Umbilical cord (tissue), 1 donor: ENCODE measurements at regions not wholly inside any gene's neighbourhood (a gene's known extent, or its start where the extent isn't known, plus 50 kb on each side); places are given as distances from the start of the nearest gene placed in this dataset.
A peak's percentile ranks its signal among the peaks of the same experiment; 100 is the strongest.
"Not testable (repeated sequence)": the region's sequence is repeated elsewhere in the genome, so short reads cannot be mapped to it uniquely, and the experiment has no call there.

Experiments used
- DNase-seq: peaks from one replicate; pipeline ENCODE4 v3.0.0-alpha.2; 2015; ENCODE audit warnings: low spot score

DNA sequence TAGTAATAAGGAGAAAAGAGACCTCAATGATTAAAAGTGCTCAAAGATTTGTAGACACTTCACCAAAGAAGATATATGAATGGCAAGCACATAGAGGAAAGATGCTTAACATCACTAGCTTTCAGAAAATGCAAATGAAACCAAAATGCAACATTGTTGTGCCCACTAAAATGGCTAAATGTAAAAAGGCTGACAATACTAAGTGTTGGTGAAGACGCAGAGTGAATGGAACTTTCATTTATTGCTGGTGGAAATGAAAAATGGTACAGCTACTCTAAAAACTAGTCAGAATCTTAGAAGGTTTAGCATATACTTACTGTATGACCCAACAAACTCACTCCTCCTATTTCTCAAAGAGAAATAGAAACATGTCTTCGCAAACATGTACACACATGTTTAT lies 212.9 kb upstream of the PITRM1 start:
- no peak for DNase-seq

DNA sequence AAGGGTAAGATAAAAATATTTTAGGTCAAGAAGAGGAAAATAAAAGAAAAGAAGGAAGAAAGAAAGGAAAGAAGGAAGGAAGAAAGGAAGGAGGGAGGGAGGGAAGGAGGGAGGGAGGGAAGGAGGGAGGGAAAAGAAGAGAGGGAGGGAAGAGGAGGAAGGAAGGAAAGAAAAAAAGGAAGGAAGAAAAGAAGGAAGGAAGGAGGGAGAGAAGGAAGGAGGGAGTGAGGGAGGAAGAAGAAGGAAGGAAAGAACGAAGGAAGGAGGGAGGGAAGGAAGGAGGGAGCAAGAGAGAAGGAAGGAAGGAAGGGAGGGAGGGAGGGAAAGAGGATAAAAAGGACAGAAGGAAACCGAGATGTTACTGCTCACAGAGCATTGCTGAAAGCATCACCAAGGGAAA lies 209.5 kb upstream of the PITRM1 start:
- DNase-seq: no peak

DNA sequence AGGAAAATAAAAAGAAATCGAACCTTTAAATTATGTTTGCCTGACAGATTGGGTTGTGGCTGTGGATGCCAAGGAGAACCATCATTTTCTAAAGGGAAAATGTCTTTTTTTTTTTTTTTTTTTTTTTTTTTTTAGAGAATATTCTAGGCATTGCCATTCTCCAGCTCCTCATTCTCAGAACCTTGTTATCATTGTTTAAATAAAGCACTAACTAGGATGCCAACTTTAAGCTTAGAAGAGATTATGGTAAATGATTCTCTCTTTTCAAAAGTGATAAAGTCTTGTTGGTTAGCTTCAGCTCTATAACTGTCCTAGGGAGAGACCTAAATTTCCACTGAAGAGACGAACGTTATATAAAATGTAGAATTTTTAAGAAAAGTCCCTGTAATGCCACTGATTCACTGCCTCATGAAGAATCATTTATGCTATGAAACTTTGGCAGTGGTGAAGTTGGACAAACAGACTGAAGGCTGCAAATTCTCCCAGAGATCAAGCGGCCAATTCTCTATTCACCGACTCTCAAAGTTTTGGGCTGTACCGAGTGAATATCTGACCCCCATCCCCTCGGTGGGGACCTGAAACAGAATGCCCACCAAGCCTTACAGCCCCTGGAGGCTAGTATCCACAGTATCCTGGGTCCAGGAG lies 207.9 kb upstream of the PITRM1 start:
- DNase-seq: no peak

DNA sequence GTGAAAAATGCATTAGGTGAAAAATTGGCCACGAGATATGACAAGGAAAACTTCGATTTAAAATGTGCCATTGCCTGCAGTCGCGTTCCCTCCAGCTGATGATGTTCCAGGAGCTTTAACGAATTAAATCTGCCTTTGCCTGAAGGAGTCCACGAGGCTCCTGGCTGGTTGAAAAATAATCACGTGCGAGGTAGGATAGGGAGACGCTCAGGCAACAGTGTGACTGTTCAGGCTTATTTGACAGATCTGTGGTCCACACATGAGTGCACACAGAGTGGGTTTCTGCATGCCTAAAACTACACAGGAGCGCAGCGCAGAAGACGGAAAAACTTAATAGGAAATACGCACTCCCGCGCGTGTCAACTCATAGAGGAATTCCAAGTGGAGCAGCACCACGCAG lies 204.0 kb upstream of the PITRM1 start:
- DNase-seq: no peak

DNA sequence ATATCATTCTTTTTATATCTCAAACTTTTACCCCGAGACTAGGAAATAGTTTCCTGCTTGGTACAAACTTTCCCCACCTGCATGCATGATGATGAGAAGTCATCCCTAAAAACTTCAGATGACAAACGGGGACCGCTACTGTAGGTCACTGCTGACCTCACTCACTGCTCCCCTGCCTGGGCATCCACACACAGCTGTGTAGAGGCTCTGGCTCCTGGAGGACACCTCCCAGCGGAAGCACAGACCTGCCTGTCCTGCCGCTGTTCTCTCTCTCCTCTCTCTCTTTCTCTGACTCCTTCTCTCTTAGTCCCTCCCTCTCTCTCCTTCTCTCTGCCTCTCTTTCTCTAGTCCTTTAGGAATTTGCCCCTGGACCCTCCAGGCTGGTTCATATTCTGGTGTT lies 202.9 kb upstream of the PITRM1 start:
- no peak for DNase-seq

DNA sequence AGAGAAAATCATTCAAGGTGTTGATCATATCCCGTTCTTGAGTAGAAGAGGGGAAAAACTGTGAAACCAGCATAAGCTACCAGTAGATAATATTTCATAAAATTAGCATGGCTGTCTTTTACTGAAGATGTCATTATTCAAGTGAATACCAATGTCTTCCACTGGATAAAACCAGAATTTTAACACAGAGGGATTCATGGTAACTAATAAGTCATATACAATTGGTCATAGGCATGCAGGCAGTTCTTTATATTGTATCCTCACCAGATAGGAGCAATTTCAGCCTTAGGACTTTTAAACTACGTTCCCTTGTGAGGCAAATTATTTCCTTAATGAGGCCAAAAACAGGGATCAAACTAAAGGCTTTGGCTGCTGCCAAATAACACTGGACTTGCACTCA lies 202.3 kb upstream of the PITRM1 start:
- no peak for DNase-seq

DNA sequence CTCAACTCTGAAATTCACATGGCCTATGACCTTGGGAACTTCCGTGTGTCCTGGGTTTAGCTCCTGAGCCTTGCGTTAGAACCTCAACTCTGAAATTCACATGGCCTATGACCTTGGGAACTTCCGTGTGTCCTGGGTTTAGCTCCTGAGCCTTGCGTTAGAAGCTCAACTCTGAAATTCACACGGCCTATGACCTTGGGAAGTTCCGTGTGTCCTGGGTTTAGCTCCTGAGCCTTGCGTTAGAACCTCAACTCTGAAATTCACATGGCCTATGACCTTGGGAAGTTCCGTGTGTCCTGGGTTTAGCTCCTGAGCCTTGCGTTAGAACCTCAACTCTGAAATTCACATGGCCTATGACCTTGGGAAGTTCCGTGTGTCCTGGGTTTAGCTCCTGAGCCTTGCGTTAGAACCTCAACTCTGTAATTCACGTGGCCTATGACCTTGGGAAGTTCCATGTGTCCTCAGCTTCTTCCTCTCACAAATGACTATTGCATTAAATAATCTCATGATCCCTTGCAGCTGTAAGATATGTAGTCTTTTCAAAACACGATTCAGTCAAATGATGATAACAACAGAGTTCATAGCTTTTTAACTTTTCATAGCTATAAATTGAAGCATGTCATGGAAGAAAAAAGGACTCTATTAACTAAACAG lies 200.9 kb upstream of the PITRM1 start:
- DNase-seq: not testable (repeated sequence)

DNA sequence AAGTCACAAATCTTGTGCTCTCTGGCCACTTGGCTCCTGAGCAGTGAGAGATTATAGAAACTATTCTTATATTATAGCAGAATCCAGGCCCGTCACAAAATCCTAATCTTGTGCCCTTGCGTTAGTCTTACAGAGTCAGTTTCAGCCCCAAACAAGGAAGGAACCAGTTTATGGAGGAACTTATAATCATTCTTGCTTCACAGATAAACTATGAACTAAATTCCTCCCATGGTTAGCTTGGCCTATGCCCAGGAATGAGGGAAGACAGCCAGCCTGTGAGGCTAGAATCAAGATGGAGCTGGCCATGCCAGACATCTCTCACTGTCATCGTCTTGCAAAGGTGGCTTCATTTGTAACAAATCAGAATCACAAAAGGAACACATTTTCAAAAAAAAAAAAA lies 199.7 kb upstream of the PITRM1 start:
- peak; percentile 67 for DNase-seq

DNA sequence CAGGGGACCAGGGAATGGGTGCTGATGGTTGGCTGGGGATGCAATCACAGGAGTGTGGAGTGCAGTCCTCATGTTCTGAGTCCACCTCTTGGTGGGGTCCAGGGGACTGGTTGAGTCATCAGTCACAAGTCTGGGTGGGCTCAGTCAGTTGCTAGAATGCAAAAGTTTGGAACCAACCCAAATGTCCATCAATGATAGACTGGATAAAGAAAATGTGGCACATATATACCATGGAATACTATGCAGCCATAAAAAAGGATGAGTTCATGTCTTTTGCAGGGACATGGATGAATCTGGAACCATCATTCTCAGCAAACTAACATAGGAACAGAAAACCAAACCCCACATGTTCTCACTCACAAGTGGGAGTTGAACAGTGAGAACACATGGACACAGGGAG lies 199.0 kb upstream of the PITRM1 start:
- not testable (repeated sequence) for DNase-seq

DNA sequence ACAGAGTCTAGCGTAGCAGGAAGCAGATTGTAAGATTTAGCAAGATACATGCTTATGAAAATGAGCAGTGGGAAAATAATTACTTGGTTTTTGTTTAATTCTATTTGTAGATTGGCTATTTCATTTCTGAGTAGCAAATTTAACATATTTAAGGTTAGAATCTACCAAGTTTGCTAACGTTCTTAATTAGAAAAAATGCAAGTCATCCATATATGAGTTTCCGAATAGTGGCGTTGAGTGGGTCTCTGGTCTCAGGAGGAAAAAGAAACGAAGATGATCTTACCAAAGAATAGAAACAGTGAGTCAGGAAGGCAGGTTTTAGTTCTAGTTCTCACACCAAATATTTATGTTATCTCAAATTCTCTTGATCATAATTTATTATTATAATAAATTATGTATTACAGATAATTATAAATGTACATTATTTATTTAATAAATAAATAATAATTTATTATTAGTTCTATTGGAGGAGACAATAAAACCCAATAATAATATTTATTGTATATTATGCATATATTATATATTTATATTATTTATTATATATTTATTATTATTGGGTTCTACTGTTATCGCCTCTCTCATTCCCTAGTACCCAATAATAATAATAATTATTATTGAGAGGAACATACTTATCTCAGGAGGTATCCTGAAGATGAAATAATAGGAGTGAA lies 194.3 kb upstream of the PITRM1 start:
- no peak for DNase-seq

DNA sequence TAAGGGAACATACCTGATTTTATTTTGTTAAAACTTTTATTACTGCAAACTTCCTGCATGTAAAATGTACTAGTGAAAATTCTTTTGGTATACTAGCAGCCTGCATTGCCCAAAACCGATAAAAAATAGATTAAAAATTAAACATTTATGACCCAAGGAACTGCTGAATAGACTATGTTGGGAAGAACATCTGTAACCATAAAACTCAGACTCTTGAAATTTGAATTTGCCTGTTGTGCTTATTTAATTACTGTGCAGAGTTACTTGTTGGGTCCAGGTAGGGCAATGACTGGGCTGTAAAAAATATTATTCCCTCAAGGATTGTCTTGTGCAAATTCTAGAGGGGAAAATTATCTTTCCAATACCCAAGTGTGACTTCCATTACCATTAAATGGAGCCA lies 193.5 kb upstream of the PITRM1 start:
- no peak for DNase-seq

DNA sequence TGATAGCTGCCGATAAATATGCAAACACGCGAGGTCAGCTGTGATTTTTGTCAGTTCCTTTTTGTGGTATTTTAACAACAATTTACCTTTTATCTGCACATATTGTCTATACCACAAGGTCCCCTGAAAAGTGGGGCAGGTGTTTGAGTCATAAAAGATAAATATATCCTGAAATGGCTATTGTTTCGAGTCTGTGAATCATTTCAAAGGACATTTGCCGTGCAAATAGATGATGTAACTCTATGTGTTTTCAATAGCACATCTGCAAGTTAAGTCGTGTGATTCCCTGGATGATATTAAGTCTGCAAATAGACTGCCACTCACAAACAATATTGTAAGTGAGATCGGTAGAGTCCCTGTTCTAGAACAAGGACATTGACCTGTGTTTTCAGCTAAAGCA lies 193.0 kb upstream of the PITRM1 start:
- no peak for DNase-seq

DNA sequence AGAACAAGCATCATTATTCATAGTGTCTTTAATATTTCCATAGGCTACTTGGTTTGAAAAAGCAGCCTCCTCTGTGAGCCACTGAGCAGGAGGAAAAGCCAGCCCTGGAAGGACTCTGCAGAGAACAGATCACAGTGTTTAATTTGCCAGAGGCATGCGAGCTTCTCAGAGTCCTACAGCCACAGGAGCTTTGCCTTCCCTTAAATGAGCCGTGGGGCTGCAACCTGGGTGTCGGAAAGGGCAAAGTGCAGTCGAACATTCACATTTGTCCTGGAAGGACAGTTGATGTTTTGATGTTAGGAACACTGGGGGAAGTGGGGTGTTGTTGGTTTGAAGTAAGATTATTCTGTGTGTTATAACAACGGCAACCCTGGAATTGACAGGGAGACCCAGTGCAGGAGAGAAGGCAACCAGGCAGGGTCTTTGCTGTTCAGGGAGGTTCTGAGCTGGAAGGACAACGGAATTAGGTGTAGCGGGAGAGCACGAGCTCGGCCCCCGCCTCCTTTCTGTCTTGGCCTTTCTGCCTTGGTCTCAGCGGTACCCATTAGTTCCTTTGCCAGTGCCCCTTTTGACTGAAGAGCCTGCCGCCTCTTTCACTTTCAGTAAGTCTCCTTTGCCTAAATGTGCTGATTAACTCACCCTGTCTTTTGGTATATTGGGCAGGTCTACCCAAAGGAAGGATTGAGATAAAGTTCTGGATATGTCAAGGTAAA lies 192.3 kb upstream of the PITRM1 start:
- DNase-seq: no peak

DNA sequence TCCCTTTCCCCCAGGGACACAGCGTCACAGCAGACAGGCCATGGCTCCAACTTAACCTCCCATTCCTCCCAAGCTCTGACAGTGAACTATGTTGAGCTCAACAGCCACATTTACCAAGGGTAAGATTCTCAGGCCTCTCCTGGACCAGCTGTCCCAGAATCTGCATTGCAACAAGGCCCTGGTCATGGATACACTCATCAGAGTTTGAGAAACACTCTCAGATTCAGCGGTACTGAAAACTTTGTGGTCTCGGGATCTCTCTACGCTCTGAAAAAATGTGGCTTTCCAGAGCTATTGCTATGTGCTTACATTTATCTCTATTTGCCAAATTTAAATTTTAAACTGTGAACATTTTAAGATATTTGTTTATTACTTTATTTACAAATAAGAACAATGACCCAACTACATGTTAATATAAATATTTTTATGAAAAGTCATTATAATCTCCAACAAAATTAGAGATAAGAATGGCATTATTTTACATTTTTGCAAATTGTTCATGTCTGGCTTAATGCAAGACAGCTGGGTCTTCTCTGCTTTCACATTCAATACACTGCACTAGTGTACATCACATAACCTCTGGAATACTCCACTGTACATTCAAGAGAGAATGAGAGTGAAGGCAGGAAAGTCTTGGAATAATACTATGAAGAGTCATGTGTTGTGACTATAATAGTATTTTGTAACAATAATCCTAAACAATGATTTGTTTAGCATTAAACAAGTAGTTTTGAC lies 190.9 kb upstream of the PITRM1 start:
- DNase-seq: peak; percentile 63

DNA sequence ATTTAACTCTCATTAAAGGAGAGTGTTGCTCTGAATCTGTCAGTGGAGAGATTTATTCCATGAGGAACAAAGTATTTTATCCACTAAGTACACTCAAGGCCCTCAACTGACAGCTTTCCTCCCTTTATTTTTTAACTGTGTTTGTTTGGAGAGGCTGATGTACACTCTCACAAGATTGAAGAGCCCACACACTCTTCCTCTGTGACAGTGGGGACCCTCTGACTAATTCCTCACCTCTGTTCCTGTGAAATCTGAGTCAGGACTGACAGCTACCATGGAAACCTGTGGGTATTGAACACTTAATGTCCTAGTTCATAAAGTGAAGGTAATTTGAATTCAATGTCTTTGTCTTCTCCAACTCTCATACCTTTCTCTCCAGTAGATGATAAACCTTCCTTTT lies 189.8 kb upstream of the PITRM1 start:
- DNase-seq: no peak

DNA sequence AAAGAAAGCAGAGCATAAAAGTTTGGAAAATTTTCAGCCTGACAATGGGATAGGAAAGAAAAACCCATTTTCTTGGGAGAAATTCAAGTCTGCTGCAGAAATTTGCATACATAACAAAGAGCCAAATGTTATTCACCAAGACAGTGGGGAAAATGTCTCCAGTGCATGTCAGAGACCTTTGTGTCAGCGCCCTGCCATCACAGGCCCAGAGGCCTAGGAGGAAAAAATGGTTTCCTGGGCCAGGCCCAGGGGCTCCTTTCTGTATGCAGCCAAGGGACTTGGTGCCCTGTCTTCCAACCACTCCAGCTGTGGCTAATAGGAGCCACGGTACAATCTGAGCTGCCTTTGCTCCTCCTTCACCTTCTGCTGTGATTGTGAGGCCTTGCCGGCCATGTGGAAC lies 189.1 kb upstream of the PITRM1 start:
- DNase-seq: no peak

DNA sequence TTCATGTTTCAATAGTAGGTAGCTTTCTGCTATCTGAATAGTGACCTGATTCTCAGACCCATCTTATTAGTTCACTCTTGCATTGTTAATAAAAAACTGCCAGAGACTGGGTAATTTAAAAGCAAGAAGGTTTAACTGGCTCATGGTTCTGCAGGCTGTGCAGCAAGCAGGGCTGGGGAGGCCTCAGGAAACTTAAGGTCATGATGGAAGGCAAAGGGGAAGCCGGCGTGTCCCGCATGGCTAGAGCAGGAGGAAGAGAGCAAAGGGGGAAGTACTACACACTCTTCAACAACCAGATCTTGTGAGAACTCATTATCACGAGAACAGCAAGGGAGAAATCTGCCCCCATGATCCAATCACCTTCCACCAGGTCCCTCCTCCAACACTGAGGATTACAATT lies 185.2 kb upstream of the PITRM1 start:
- no peak for DNase-seq

DNA sequence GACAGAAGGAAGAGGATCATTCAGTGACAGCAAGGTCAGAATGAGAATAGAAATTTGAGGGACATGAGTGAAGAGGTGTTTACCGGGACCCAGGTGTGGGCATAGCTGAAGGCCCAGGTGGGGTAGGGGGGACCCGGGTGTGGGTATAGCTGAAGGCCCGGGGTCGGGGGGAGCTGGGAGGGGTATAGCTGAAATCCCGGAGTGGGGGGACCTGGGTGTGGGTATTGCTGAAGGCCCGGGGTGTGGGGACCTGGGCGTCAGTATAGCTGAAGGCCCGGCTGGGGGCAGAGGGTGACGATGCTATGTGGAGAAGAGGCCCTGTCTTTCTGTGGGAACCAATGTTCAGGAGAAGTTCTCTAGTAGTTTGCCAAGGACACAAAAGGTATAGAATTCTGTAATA lies 183.0 kb upstream of the PITRM1 start:
- DNase-seq: no peak

DNA sequence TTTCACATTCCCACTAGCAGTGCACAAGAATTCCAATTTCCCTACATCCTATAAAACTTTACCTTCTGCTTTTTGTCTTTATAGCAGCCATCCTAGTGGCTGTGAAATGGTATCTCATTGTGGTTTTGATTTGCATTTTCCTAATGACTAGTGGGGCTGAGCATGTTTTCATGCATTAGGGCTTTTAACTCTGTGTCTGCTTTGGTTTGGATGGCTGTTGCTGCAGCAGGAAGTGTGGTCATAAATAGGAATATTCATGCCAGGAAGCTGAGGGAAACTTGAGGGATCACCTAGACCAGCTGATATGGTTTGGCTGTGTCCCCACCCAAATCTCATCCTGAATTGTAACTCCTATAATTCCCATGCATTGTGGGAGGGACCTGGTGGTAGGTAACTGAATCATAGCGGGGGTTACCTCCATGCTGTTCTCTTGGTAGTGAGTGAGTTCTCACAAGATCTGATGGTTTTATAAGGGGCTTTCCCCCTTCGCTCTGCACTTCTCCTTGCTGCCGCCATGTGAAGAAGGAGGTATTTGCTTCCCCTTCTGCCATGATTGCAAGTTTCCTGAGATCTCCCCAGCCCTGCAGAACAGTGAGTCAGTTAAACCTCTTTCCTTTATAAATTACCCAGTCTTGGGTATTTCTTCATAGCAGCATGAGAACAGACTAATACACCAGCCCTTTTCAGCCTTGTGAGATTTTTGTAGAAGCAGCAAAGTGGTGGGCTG lies 181.8 kb upstream of the PITRM1 start:
- no peak for DNase-seq

DNA sequence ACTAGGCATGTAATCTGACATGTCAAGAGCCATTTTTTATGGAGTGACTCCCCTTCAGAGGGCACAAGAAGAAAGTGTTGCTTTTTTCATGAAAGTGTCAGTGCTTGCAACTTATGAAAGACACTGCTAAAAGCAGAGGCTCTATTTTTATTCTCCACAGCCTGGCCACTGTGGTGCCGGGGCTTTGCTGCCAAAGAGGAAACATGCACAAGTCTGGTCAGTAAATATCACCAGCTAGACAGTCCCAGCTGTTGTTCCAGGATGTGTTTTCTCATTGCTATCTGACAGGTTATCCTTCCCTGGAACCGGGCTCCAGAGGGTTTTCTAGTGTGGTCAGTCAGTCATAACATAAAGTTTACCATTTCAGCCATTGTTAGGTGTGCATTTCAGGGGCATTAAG lies 180.7 kb upstream of the PITRM1 start:
- peak; percentile 25 for DNase-seq

DNA sequence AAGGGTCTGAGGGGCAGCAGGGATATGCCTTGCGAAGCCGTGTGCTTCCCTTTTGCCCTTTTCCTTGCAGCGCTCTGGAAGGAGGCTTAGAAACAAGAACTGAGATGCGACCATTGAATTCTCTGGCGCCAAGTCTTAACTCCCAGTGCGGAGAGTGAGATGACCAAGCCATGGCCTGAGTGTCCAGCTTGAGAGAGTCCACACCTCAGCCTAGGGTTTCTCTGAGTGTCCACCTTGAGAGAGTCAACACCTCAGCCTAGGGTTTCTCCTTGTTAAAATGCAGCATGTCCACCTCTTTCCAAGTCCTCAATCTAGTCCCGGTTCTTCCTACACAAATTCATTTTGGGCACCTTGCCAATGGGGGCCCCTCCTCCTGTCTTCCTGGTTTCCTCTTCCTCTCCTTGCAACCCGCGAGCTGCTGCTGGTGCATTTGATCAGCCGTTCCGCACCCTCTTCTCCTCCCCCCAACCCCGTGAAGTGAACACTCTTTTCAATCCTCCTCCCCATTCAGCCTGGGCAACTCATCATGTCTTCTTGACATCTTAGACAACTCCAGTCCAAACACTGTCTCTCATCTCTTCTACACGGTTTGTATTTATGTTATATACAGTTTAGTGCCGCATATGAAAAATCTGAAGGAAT lies 178.2 kb upstream of the PITRM1 start:
- DNase-seq: peak; percentile 3
